HG03095 (cell line): ENCODE measurements at regions not wholly inside any gene's neighbourhood (a gene's known extent, or its start where the extent isn't known, plus 50 kb on each side); places are given as distances from the start of the nearest gene placed in this dataset.

Experiments used
- ATAC-seq: cut with Tn5 transposase; IDR thresholded peaks from one replicate; pipeline ENCODE4 v1.9.1; 2021; ENCODE audit warnings: moderate library complexity; ENCODE audit not compliant: unreplicated experiment

GRCh38 chr2:183214680-183215079 is 90.4 kb downstream of the NUP35 start:
- peak; percentile 62 for ATAC-seq

GRCh38 chr2:183215917-183216316 is 91.7 kb downstream of the NUP35 start:
- ATAC-seq = no peak

- no peak for ATAC-seq
Observed at GRCh38 chr2:183219888-183220287, 95.6 kb downstream of the NUP35 start.

GRCh38 chr2:183222751-183223150 is 98.5 kb downstream of the NUP35 start:
- ATAC-seq = no peak

GRCh38 chr2:183224948-183225347 is 100.7 kb downstream of the NUP35 start:
- no peak for ATAC-seq

- no peak for ATAC-seq
Observed at GRCh38 chr2:183227176-183227575, 102.9 kb downstream of the NUP35 start.

GRCh38 chr2:183229386-183229785 is 105.1 kb downstream of the NUP35 start:
- no peak for ATAC-seq

- no peak for ATAC-seq
Observed at GRCh38 chr2:183232161-183232865, 108.1 kb downstream of the NUP35 start.

- no peak for ATAC-seq
Observed at GRCh38 chr2:183242937-183243336, 118.7 kb downstream of the NUP35 start.

GRCh38 chr2:183243758-183244157 is 119.5 kb downstream of the NUP35 start:
- no peak for ATAC-seq

- ATAC-seq = no peak
Observed at GRCh38 chr2:183244300-183244844, 120.1 kb downstream of the NUP35 start.

GRCh38 chr2:183248866-183249567 is 124.8 kb downstream of the NUP35 start:
- no peak for ATAC-seq

GRCh38 chr2:183250061-183250460 is 125.8 kb downstream of the NUP35 start:
- no peak for ATAC-seq

GRCh38 chr2:183250472-183250871 is 126.2 kb downstream of the NUP35 start:
- ATAC-seq = no peak

- no peak for ATAC-seq
Observed at GRCh38 chr2:183253441-183254130, 129.3 kb downstream of the NUP35 start.

- no peak for ATAC-seq
Observed at GRCh38 chr2:183255411-183255810, 131.2 kb downstream of the NUP35 start.

GRCh38 chr2:183259921-183260320 is 135.7 kb downstream of the NUP35 start:
- no peak for ATAC-seq

GRCh38 chr2:183260527-183260926 is 136.3 kb downstream of the NUP35 start:
- no peak for ATAC-seq

GRCh38 chr2:183264890-183265535 is 140.8 kb downstream of the NUP35 start:
- ATAC-seq = no peak

- ATAC-seq = peak; percentile 77
Observed at GRCh38 chr2:183267148-183267827, 143.0 kb downstream of the NUP35 start.

GRCh38 chr2:183269956-183270355 is 145.7 kb downstream of the NUP35 start:
- no peak for ATAC-seq
